NCI-H2171 (cell line): ENCODE measurements at regions not wholly inside any gene's neighbourhood (a gene's known extent, or its start where the extent isn't known, plus 50 kb on each side); places are given as distances from the start of the nearest gene placed in this dataset.
"Not testable (repeated sequence)": the region's sequence is repeated elsewhere in the genome, so short reads cannot be mapped to it uniquely, and the experiment has no call there.

Experiments
- DNase-seq: peaks from one replicate; lab custom pipeline; 2025; lab: John Stamatoyannopoulos, UW

DNA sequence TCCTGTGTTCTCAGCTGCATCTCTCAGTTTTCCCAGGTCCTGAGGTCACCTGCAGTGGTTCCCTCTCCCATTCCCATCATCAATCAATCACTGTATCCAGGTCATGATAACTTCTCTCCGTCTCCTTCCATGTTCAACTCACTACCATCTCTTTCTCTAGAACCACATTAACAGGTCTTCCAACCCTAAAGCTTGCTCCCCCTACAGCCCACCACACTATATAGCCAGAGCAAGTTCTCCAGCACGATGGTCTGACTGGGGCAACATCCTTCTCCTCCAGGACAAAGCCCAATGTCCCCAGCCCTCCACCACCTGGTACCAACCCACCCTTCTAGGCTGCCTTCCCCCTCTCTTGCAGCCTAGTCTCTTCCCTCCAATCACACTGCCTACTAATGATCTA lies 241.6 kb downstream of the CDK5RAP2 start:
- no peak for DNase-seq

DNA sequence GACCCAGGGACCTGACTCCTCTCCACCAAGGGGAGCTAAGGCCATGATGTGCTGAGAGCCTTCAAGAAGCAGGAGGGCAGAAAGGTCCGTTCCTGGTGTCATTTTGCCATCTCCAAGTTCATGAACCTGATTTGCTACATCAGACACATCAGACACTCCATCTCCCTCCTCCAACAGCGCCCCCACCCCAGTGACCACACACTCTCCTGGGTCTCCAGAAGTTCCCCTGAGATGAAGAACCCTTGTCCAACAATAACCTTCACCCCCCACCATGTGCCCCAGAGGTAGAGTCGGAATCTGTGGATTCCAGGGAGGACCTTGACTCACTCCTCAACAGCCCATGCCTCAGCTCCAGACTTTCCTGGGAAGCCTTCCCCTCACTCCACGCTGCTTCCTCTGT lies 242.8 kb downstream of the CDK5RAP2 start:
- no peak for DNase-seq

DNA sequence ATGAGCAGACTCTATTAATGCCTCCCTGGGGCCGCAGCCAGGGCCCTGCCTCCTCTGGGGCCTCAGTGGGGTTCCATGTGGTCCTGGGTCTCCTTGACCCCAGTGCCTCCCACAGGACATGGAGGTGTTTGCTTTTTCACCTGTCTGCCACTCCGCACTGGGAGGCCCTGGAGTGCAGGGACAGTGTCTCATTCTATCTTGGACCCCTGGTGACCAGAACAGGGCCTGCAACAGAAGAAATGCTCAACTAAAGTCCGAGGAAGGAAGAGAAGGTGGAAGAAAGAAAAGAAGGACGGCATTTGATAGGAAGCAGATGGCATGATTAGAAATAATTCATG lies 243.2 kb downstream of the CDK5RAP2 start:
- no peak for DNase-seq

DNA sequence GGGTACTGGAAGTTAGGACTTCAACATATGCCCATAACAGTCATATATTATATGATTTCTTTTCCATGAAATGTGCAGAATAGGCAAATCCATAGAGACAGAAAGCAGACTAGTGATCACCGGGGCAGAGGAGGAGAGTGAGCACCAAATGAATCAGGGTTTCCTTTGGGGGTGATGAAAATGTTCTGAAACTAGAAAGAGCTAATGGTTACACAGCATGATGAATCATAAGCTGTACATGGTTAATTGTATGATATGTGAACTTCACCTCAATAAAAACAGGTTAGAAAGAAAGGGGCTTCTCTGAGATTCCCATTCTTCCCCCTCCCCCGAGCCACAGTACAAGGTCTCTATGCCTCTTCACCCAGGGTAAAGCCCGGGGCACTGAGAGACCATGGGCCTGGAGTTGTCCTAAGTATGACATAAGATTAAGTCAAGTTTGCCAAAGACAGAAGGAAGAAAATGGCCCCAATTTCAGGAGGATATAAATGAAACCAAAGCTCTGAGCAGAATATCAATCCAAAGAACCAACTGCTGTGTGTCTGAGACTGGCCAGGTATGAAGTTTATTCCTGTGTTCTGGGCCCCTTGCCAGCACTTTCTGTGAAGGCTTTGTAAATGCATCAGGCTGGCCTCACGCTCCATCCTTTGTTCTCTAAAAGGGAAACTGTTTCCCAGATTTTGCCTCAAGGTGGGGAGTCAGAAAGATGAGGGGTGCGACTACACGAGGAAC lies 243.8 kb downstream of the CDK5RAP2 start:
- DNase-seq: no peak

DNA sequence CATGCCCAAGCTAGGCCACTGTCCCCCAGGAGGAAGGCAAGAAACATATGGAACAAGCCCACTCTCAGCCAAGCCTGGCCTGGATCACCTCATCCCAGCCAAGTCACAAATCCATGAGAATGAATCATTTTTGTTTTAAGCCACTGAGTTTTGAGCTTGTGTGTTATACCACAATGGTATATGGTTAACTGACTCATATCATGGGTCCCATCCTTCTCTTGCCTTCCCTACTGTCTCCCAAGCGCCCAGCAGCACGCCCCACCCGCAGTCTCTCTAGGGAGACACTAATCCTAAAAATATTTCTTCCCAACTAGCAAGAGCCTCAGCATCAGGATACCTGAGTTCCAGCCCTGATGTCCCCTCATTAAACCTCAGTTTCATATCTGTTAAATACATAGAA lies 248.1 kb downstream of the CDK5RAP2 start:
- no peak for DNase-seq

DNA sequence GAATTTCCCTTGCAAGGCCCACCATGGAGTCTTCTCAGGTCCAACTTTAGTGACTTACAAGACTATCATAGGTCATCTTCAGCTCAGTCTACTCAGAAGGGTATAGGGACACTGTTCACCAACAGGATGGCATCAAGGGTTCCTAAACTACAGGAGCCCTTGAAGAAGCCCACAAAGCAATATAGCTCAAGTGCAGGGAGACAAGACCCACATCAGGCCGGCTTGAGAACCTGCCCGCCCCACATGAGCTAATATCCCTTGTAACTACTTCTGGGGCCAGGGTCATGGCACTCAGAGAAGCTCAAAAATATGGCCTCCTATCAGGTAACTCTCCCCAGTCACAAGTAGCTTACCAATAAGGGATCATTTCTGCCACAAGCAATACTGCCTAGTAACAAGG lies 249.9 kb downstream of the CDK5RAP2 start:
- DNase-seq: no peak

DNA sequence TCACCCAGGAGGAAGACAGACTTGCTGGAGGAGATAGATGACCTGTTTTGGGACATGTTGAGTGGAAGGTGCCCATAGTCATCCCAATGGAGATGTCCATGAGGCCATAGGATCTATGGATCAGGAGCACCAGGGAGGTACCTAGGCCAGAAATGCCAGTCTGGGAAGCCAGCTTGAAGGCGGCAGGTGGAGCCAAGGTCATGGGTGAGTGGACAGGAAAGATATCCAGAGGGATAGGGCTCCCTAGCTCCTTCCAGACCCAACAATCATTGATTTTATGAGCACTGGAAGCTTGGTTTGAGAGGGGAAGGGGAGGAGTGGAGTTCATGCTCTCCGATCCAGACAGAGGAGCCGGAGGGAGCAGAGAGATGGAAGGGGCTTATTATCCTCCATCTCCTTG lies 252.6 kb downstream of the CDK5RAP2 start:
- DNase-seq: no peak

DNA sequence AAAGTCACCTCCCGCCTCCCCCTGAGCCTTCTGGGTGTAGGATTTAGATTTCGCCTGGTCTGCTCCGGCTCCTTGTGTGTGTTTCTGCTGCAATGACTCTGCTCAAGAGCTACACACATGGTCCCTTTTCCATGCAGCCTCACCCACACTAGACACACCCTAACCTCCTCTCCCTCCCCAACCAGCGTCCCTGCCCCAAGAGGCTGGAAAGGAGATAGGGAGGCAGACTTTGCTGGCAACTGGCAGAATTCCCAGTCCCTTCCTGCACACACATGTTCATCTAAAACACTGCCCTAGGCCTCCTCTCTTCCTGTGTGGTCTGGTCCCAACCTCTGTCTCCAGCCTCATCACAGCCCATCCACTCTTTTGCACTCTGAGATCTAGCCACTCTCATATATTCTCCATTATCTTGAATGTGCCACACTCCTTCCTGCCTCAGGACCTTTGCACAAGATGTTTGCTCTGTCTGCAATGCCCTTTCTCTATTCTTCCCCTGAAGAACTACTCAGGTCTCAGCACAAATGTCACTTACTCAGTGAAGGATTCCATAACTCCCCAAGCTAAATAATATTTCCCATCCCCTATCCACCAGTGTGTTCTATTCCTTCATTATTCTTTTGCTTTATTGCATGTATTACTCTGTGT lies 253.8 kb downstream of the CDK5RAP2 start:
- DNase-seq: peak; percentile 73

DNA sequence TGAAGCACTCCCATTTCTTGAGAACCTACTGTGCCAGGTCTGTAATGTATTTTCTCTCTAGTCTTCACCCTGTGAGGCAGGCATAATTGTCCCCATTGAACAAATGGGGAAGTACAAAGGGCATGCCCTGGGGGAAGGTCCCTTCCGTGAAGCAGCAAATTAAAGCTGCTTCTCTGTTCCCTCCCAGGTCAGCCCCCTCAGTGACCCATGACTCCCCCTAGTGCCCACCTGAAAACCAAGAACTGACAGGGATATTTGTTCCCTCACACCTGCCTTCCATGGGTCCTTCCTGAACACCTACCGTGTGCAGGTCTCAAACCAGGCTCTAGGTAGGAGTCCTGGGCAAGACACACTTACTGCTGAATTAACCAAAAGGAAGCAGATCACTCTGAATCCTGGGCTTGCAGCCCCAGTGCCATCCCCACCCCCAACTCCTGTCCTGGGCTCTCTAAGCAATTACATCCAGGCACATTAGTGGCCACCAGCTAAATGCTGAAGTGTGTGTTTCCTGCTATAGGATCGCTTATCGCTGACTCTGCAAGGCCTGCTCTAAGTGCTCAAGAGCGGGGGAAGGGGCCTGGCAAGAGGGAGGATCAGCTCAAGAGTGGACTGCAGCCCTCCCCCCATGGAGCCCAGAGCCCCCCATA lies 254.8 kb downstream of the CDK5RAP2 start:
- no peak for DNase-seq

GRCh38 chr9:120324461-120324860 lies 255.5 kb downstream of the CDK5RAP2 start:
- no peak for DNase-seq

GRCh38 chr9:120323125-120323524 lies 256.8 kb downstream of the CDK5RAP2 start:
- DNase-seq: no peak

- no peak for DNase-seq
Observed at GRCh38 chr9:120319452-120319851, 260.5 kb downstream of the CDK5RAP2 start.

GRCh38 chr9:120315154-120315553 lies 264.8 kb downstream of the CDK5RAP2 start:
- no peak for DNase-seq

DNA sequence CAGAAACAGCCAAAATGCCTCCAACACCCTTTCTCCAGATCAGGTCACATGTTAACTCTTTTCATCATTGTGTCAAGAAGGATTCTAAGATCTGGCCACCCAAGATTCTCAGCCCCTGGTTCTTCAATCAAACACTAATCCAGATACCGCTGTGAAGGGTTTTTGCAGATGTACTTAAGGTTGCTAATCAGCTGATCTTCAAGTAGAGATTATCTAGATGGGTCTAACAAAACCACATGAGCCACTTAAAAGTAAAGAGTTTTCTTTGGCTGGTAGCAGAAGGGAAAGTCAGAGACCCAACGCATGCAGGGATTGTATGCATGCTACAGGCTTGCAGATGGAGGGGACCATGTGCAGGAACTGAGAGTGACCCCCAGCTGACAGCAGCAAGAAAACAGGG lies 267.9 kb downstream of the CDK5RAP2 start:
- no peak for DNase-seq

- no peak for DNase-seq
Observed at GRCh38 chr9:120310035-120310434, 269.9 kb downstream of the CDK5RAP2 start.

DNA sequence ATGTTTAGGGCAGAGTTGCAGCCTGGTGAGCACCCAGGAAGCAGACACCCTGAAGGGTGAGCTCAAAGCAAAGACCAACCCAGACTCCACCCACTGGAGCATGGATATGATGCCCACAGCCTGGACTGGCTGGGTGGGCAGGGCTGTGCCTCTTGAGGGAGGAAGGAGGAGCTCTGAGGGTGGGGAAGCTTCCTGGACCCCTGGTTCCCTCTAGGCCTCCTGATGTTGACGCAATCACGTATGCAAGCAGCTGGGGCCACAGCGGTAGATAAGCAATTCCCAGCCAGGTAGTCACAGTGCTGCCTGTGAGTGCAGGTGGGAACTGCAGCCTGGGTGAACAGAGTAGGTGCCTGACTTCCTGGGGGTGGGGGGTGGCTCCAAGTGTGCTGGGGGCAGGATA lies 271.5 kb downstream of the CDK5RAP2 start:
- DNase-seq: no peak

DNA sequence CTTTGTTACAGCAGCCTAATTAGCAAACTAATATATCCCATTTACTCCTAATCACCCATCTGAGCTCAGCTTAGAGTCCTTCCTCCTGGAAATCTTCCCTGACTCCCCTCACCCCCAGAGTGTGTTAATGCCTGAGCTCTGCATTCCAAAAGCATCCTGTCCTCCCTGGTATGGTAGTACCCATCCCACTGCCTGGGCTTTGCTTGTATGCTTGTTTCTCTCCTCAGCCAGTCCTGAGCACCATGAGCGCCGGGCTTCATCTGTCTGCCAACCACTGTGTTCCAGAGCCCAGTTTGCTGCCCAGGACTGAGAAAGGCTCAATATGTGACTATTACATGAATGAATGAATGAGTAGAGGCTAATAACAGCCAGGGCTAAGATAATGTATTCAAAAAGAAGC lies 272.4 kb downstream of the CDK5RAP2 start:
- no peak for DNase-seq

DNA sequence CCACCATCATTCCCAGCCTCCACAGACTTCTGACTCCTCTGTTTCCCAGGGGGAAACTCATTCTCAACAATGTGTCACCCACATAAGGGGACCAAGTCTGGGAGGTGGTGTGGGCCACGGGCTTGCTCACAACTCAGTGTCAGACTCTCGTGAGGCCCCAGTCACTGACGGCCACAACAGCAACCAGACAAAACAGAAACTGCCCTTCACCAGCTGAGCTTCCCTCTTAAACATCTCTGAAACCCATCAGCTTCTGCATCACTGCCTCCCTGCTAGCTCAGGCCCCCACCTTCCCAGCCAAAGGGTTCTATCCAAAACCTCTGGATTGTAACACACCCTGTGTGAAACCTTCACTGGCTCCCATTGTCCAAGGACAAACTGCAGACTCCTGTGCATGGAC lies 273.4 kb downstream of the CDK5RAP2 start:
- no peak for DNase-seq

DNA sequence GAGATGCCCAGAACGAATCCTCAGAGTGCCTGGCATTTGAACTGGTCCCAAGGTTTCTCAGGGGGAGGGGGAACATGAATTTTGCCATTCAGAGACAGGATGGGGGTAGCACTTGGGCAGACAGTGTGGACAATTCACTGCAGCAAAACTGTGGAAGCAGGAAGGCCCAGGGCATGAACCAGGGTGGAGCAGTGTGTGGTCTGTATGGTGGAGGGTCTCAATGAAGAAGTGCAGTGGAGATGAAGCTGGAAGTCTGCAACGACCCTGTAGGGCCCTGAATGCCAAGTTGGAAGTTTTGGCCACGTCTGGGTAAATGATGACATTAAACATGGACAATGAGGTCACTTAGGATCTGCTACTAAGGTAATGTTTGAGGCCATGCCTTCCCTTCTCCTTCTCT lies 273.9 kb downstream of the CDK5RAP2 start:
- no peak for DNase-seq

- not testable (repeated sequence) for DNase-seq
Observed at GRCh38 chr9:120304896-120305295, 275.1 kb downstream of the CDK5RAP2 start.

DNA sequence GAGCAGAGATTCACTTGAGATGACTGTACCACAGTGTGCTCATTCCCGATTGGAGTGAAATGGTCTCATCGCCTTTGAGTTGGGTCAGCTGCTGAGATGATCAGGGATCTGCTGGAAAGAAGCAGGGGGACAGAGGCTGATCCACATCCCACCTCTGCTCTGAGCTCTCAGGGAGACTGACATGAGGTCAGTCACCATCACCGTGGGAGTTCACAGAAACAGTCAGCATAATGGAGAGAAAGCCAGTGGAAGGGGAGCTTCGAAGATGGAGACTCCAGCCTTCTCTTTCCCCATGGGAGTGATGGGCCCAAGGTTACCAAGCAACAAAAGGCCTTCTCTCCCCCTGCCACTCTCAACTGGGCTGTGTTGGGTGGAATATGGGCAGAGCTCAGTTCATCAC lies 276.4 kb downstream of the CDK5RAP2 start:
- no peak for DNase-seq

- DNase-seq: no peak
Observed at GRCh38 chr9:120299785-120300184, 280.2 kb downstream of the CDK5RAP2 start.

GRCh38 chr9:120294003-120294402 lies 286.0 kb downstream of the CDK5RAP2 start:
- no peak for DNase-seq

DNA sequence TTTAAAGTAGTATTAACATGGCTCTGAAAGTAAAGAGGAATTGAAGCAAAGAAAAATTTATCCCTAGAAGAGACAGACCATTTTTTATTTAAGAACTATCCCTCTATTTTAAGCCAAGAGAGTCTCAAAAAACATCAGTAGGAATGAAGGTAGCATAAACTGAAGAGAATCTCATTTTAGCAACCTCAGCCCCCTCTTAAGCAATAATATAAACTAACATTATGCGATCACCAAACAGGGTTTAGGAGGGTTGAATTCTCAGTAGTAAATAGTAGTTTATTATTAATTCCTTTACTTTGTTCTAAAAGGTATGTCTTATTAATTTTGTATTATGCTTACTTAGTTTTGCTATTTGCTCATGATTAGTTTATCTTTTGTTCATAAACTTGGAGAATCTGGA lies 287.4 kb downstream of the CDK5RAP2 start:
- no peak for DNase-seq
